HepG2 (cell line): ENCODE measurements at regions not wholly inside any gene's neighbourhood (a gene's known extent, or its start where the extent isn't known, plus 50 kb on each side); places are given as distances from the start of the nearest gene placed in this dataset.

Source experiments
- ATAC-seq: fragments of 200-7000 bp; cut with Tn5 transposase; 3 replicates; pipeline ENCODE4 v1.9.1; 2020; ENCODE audit warnings: mild to moderate bottlenecking, moderate library complexity
- BruUV-seq: library from RNA; stranded (reverse); fragments of 400-500 nt; replicated peaks from 2 replicates; lab custom pipeline; 2021; lab: Mats Ljungman, UMichigan
- CTCF ChIA-PET: fragments of 300-600 bp; formaldehyde crosslinking; extraction: SDS; loops from one replicate; lab custom pipeline; 2021; ENCODE audit warnings: low total read pairs, inconsistent platforms, low intra/inter-chr PET ratio; lab: Yijun Ruan, JAX
- POLR2A ChIA-PET: fragments of 350-600 bp; sonication (Branson Sonifier 250); formaldehyde crosslinking; loops from one replicate; lab custom pipeline; 2020; ENCODE audit warnings: antibody characterized with exemption, inconsistent platforms; lab: Yijun Ruan, JAX
- DNase-seq: peaks from one replicate; pipeline ENCODE4 v3.0.0-alpha.2; 2015; ENCODE audit warnings: low spot score
- FAIRE-seq: peaks from 3 replicates; lab custom pipeline; 2011; peaks lifted over from hg19 to GRCh38; lab: Jason Lieb, UNC
- H2AFZ ChIP-seq: one replicate; pipeline ENCODE4 v1.6.1; 2011; ENCODE audit warnings: low read length, inconsistent platforms
- H3K27ac ChIP-seq: fragments of 300-600 bp; 3 replicates; pipeline ENCODE4 v1.8.0; 2011; ENCODE audit warnings: mixed run types, mild to moderate bottlenecking, mixed read lengths, low read length, inconsistent platforms; ENCODE audit not compliant: insufficient read depth; ENCODE audit errors: extremely low read length
- H3K27me3 ChIP-seq, 2 experiments: fragments of 200-600 bp in 1 of 2; 2 replicates in 1 of 2; 3 replicates in 1 of 2; pipeline versions ENCODE4 v1.6.0 to v1.8.0; 2011; ENCODE audit warnings: low read length in 2 of 2, mild to moderate bottlenecking in 2 of 2, moderate library complexity in 2 of 2, inconsistent platforms in 1 of 2; ENCODE audit not compliant: insufficient read depth in 2 of 2, control insufficient read depth in 1 of 2
- H3K36me3 ChIP-seq, 2 experiments: fragments of 200-600 bp in 1 of 2; replicated peaks in 1 of 2; 2 replicates in 1 of 2; 3 replicates in 1 of 2; pipeline versions ENCODE4 v1.5.1 to v1.8.0; 2011; ENCODE audit warnings: low read length in 2 of 2, inconsistent platforms in 1 of 2; ENCODE audit not compliant: insufficient read depth in 2 of 2, control insufficient read depth in 1 of 2
- H3K4me1 ChIP-seq: 2 replicates; pipeline ENCODE4 v1.5.1; 2012; ENCODE audit warnings: low read length, inconsistent platforms; ENCODE audit not compliant: insufficient read depth
- H3K4me2 ChIP-seq: 2 replicates; pipeline ENCODE4 v1.6.0; 2011; ENCODE audit warnings: low read depth, low read length, inconsistent platforms
- H3K4me3 ChIP-seq, 3 experiments: fragments of 200-600 bp in 1 of 3; sonication (generic), shearing (Covaris generic) in 1 of 3; replicated peaks in 1 of 3; 2 replicates each; pipeline ENCODE4 v1.5.1; 2011 to 2016; ENCODE audit warnings: low read length in 3 of 3, inconsistent platforms in 2 of 3, low read depth in 2 of 3, mild to moderate bottlenecking in 2 of 3, control low read depth in 1 of 3, mixed read lengths in 1 of 3; ENCODE audit not compliant: insufficient read depth in 1 of 3
- H3K79me2 ChIP-seq: one replicate; pipeline ENCODE4 v1.6.1; 2011; ENCODE audit warnings: low read length, inconsistent platforms; ENCODE audit not compliant: insufficient read depth
- H3K9ac ChIP-seq: 2 replicates; pipeline ENCODE4 v1.6.0; 2011; ENCODE audit warnings: mild to moderate bottlenecking, low read depth, low read length, inconsistent platforms; ENCODE audit not compliant: insufficient read depth
- H3K9me3 ChIP-seq: 2 replicates; pipeline ENCODE4 v1.5.1; 2012; ENCODE audit warnings: mild to moderate bottlenecking, low read length
- H4K20me1 ChIP-seq: 2 replicates; pipeline ENCODE4 v1.6.0; 2011; ENCODE audit warnings: inconsistent platforms, mild to moderate bottlenecking, low read length, moderate library complexity; ENCODE audit not compliant: insufficient read depth
- AKAP8 ChIP-seq: sonication (generic); formaldehyde crosslinking; IDR thresholded peaks from 2 replicates; pipeline ENCODE4 v1.5.1; 2020; ENCODE audit warnings: mild to moderate bottlenecking, missing genetic modification reagents
- HOXA7 ChIP-seq: sonication (generic); formaldehyde crosslinking; IDR thresholded peaks from 2 replicates; pipeline ENCODE4 v1.8.1; 2022; ENCODE audit warnings: mild to moderate bottlenecking, missing genetic modification reagents, moderate library complexity
- KAT7 ChIP-seq: IDR thresholded peaks from 2 replicates; pipeline ENCODE4 v1.6.1; 2018; ENCODE audit warnings: borderline replicate concordance, missing compliant biosample characterization
- NFYC ChIP-seq: IDR thresholded peaks from 2 replicates; pipeline ENCODE4 v1.6.1; 2016; ENCODE audit warnings: missing genetic modification reagents, missing compliant biosample characterization
- NONO ChIP-seq, 2 experiments: fragments of 450-650 bp in 1 of 2; sonication (generic) in 1 of 2; formaldehyde crosslinking in 1 of 2; IDR thresholded peaks in 1 of 2; conservative IDR thresholded peaks in 1 of 2; 2 replicates each; pipeline versions ENCODE4 v1.6.1 to v1.8.0; 2017 to 2022; ENCODE audit warnings: mild to moderate bottlenecking in 1 of 2, missing genetic modification reagents in 1 of 2, moderate library complexity in 1 of 2
- NR2F6 ChIP-seq, 2 experiments: IDR thresholded peaks; 2 replicates each; pipeline ENCODE4 v1.6.1; 2016; ENCODE audit warnings: antibody characterized with exemption in 1 of 2, mild to moderate bottlenecking in 1 of 2
- SMAD1 ChIP-seq: sonication (generic); formaldehyde crosslinking; IDR thresholded peaks from 2 replicates; pipeline ENCODE4 v1.4.0; 2020; ENCODE audit warnings: missing genetic modification reagents, low read depth, mild to moderate bottlenecking, borderline replicate concordance
- TBP ChIP-seq: sonication (generic); formaldehyde crosslinking; IDR thresholded peaks from 2 replicates; pipeline ENCODE4 v1.5.0; 2020; ENCODE audit warnings: missing genetic modification reagents
- ZBTB39 ChIP-seq: sonication (generic); formaldehyde crosslinking; IDR thresholded peaks from 2 replicates; pipeline ENCODE4 v1.5.0; 2020; ENCODE audit warnings: missing genetic modification reagents
- ZBTB44 ChIP-seq: sonication (generic); formaldehyde crosslinking; IDR thresholded peaks from 2 replicates; pipeline ENCODE4 v1.4.0; 2020; ENCODE audit warnings: missing genetic modification reagents
- ZFP36 ChIP-seq: fragments of 150-350 bp; IDR thresholded peaks from 2 replicates; pipeline ENCODE4 v1.6.1; 2018; ENCODE audit warnings: borderline replicate concordance, low read length, low read depth; ENCODE audit not compliant: partially characterized antibody
- ZNF432 ChIP-seq: sonication (generic); formaldehyde crosslinking; IDR thresholded peaks from 2 replicates; pipeline ENCODE4 v1.5.0; 2020; ENCODE audit warnings: missing genetic modification reagents, mild to moderate bottlenecking, borderline replicate concordance
- ZNF567 ChIP-seq: sonication (generic); formaldehyde crosslinking; IDR thresholded peaks from 2 replicates; pipeline ENCODE4 v1.8.1; 2023; ENCODE audit warnings: mild to moderate bottlenecking, missing genetic modification reagents, borderline replicate concordance
- ZNF660 ChIP-seq: sonication (generic); formaldehyde crosslinking; IDR thresholded peaks from 2 replicates; pipeline ENCODE4 v1.5.1; 2020; ENCODE audit warnings: mild to moderate bottlenecking, low read depth, missing genetic modification reagents, borderline replicate concordance
- WGBS: methylation state at CpG from one replicate; pipeline ENCODE4 v1.1.6; 2017; ENCODE audit warnings: low lambda C conversion rate; 5-methylcytosine and 5-hydroxymethylcytosine counted together
- in situ Hi-C: cut with HindIII; loops from 2 replicates; pipeline ENCODE4 v1.10.0; 2017; ENCODE audit warnings: low pct_unique_long_range_greater_than_20kb; ENCODE audit not compliant: extremely low pct_ligation_motif_present
- intact Hi-C: fragments of 100-400 bp; cut with micrococcal nuclease; formaldehyde crosslinking; loops from one replicate; pipeline ENCODE4 v1.10.0; 2022; ENCODE audit not compliant: unreplicated experiment

DNA sequence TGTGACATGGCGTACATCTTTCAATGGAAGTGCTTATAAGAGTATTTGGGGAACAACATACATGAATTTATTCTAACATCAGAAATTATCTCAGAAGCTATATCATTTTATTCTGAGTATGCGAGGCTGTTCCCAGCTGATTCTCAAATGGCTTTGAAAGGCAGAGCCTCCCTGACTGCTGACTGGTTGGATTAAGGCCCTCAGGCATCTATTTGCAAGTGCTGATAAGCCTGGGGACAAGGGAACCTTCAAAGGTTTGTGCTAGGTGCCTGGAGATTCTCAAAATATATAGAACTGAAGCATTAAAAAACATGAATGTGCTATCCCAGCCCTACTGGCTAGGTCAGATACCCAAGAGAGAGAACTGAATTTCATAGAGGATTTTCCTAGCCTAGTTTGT lies 235.1 kb downstream of the LURAP1L start:
- no peak overlapping the region for H3K27ac ChIP-seq
- no peak for FAIRE-seq
- no peaks in the 10 kb centered on the region for H3K79me2 ChIP-seq
- ChIA-PET POLR2A (no interaction called here), CTCF (no interaction called here)
- no peaks in the 10 kb centered on the region for H3K27me3 ChIP-seq
- no TSS peak for BruUV-seq
- H4K20me1 ChIP-seq, result no peaks in the 10 kb centered on the region
- TF ChIP-seq TBP (CRISPR knock-in tag) (no peak), AKAP8 (CRISPR knock-in tag) (no peak), NONO (IDR thresholded peaks at IDR 0.05) (no peak), NONO (CRISPR knock-in tag; conservative IDR thresholded peaks at IDR 0.05) (no peak), NR2F6 (IDR thresholded peaks at IDR 0.05) (no peak), NR2F6 (CRISPR knock-in tag; IDR thresholded peaks at IDR 0.05) (no peak), SMAD1 (no peak), ZNF660 (no peak)
- no peaks in the 10 kb centered on the region for H3K9me3 ChIP-seq
- intact Hi-C loops (no loop called here), in situ Hi-C loops (no loop called here)
- no peak for DNase-seq
- H3K36me3 ChIP-seq, result no peaks in the 10 kb centered on the region
- H3K4me3 ChIP-seq, result no peak overlapping the region
- WGBS, result 53% methylated on average over 2 of the region's 2 CpGs
- no peak overlapping the region for H3K4me2 ChIP-seq
- H3K9ac ChIP-seq, result no peak overlapping the region
- H2AFZ ChIP-seq, result no peak overlapping the region
- no peaks in the 10 kb centered on the region for H3K4me1 ChIP-seq
- no peak for ATAC-seq

GRCh38 chr9:13013991-13014883 lies 239.4 kb downstream of the LURAP1L start:
- H3K9ac ChIP-seq, result no peak overlapping the region
- ATAC-seq (no peak), DNase-seq (no peak), FAIRE-seq (no peak)
- no peaks in the 10 kb centered on the region for H3K4me1 ChIP-seq
- H4K20me1 ChIP-seq, result no peaks in the 10 kb centered on the region
- POLR2A ChIA-PET, result no interaction called here
- CTCF ChIA-PET, result no interaction called here
- 0% methylated on average over 2 of the region's 2 CpGs for WGBS
- H3K9me3 ChIP-seq, result no peaks in the 10 kb centered on the region
- H3K36me3 ChIP-seq, result no peaks in the 10 kb centered on the region
- intact Hi-C loops, result no loop called here
- H3K27ac ChIP-seq, result no peak overlapping the region
- H2AFZ ChIP-seq, result no peak overlapping the region
- H3K27me3 ChIP-seq, result no peaks in the 10 kb centered on the region
- H3K4me2 ChIP-seq, result no peak overlapping the region
- no peaks in the 10 kb centered on the region for H3K79me2 ChIP-seq
- in situ Hi-C loops, result no loop called here
- BruUV-seq, result no TSS peak
- no peak overlapping the region for H3K4me3 ChIP-seq
- TF ChIP-seq ZBTB39 (CRISPR knock-in tag), result no peak
- TF ChIP-seq ZNF567 (CRISPR knock-in tag), result no peak
- no peak for TF ChIP-seq KAT7
- TF ChIP-seq HOXA7 (CRISPR knock-in tag), result no peak
- TF ChIP-seq ZNF432 (CRISPR knock-in tag), result no peak
- TF ChIP-seq ZBTB44 (CRISPR knock-in tag), result no peak
- no peak for TF ChIP-seq NFYC (CRISPR knock-in tag)
- no peak for TF ChIP-seq ZFP36
